HG03139 (cell line): ENCODE measurements at regions not wholly inside any gene's neighbourhood (a gene's known extent, or its start where the extent isn't known, plus 50 kb on each side); places are given as distances from the start of the nearest gene placed in this dataset.
"Not testable (repeated sequence)": the region's sequence is repeated elsewhere in the genome, so short reads cannot be mapped to it uniquely, and the experiment has no call there.

Experiments
- ATAC-seq: cut with Tn5 transposase; IDR thresholded peaks from one replicate; pipeline ENCODE4 v1.9.1; 2021; ENCODE audit not compliant: unreplicated experiment

DNA sequence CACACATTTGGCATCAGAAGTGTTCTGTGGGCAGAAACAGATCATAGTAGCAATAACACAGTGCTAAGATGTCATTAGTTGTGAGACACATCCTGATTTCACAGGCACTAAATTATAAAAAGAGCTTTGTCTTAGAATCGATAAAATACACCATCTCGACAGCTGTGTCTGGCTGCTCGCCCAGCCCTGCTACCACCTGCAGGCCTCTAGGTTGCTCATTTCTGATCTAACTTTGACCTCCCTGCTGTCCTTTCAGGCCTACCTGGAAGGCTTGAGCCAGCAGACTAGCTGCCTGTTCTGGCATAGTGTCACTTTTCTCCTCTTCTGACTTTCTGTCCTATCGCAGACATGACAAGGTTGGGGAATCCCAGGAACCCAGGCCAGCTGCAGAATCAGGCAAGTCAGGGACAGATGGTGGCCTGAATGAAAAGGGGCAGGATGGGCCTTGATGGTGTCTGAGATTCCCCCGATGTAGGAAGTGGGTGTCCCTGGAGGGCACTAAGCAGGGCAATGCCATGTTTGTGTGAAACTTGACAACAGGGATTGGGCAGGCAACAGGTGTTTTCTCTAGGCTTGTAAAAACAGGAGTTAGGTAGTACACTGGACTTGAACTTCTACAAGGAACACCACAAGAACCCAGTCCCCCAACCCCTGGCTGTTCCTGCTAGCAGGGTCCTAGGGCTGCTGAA is 66.6 kb upstream of the RHOU start:
- no peak for ATAC-seq

DNA sequence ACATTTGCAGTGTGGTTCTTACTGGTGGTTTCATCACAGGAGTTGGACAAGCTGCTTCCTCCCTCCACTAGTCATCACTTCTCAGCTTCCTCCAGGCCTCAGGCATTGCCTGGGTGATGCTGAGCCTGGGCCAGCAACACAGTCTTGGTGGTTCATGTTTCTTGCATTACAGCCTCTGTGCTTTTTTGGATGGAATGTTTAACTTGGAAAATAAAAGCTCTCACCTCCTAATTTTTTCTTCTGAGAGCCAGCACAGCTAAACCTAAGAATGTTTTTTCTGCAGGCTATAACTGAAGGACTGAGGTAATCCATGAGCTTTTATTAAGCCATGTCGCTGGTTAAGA is 66.1 kb upstream of the RHOU start:
- no peak for ATAC-seq

DNA sequence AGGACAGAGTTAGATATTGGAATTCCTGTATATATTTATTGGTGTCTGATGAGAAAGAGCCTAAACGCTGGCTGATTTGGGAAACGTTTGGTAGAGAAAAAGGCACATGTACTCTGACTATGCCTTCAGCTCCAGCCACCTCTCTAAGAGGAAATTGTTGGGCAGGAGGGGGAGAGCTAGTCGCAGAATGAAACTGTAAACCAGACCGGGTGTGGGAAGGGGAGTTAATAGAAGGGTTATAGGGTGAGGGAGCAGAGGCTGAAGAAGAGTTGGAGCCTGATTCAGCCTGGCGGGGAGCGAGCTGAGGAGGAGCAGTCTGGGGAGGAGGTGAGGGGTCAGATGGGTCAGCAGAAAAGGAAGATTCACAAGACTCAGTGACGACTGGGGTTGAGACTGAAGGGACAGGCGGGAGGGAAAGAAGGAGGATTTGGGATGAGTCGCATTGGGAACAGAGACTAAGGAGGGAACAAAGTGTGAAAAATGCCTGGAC is 54.2 kb upstream of the RHOU start:
- not testable (repeated sequence) for ATAC-seq

DNA sequence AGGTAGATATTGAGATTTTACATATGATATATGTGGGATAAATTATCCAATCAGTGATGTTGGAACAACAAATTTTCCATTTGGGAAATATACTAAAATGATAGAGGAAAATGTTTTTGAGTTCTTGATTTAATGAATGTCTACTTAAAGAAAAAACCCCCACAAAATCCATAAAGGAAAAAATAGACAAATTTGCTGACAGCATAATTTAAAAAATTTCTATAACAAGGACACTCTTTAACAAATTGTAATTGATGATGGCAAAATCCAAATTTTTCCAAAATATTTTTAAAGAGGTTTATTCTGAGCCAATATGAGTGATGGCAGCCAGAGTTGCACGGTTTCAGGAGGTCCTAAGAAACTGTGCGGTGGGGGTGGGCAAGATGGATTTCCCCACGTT is 51.9 kb upstream of the RHOU start:
- no peak for ATAC-seq

DNA sequence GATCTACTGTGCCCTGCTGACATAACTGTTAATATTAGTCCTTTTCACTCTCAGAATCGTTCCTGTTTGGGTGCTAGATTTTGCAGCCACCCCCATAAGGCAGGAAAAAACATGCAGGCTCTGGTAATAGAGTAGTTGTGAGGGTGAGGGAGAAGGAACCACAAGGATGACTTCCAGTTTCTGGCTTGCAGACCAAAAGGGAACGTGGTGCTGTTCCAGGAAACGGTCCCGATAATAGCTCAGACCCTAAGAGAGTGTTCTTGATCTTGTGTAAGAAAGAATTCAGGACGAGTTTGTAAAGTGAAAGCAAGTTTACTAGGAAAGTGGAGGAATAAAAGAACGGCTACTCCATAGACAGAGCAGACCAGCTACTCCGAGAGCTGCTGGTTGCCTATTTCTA is 50.7 kb upstream of the RHOU start:
- ATAC-seq, result no peak

DNA sequence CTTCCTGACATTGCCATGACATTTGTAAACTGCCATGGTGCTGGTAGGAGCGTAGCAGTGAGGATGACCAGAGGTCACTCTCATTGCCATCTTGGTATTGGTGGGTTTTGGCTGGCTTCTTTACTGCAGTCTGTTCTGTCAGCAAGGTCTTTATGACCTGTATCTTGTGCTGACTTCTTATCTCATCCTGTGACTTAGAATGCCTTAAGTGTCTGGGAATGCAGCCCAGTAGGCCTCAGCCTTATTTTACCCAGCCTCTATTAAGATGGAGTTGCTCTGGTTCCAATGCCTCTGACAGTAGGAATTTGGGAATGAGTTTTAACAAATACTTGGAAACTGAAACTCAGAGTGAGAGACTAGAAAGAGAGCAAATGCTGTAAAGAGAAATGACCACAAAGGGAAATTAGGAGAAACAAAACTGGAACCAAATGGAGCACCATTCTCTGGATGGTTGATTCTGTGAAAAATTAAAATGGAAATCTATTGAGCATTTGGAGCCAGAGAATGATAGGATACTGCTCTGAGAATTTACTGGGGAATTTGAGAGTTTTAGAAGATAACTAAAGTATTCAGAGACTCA is 50.1 kb upstream of the RHOU start:
- no peak for ATAC-seq
